AG04450 (cell line): ENCODE measurements at regions not wholly inside any gene's neighbourhood (a gene's known extent, or its start where the extent isn't known, plus 50 kb on each side); places are given as distances from the start of the nearest gene placed in this dataset.
"Not testable (repeated sequence)": the region's sequence is repeated elsewhere in the genome, so short reads cannot be mapped to it uniquely, and the experiment has no call there.

Experiments
- CTCF ChIA-PET: fragments of 300-600, 350-600 bp; formaldehyde crosslinking; extraction: SDS; loops from one replicate; lab custom pipeline; 2022; ENCODE audit warnings: antibody characterized with exemption, inconsistent platforms; lab: Charles Lee
- POLR2A ChIA-PET: fragments of 350-600 bp; formaldehyde crosslinking; extraction: SDS; loops from one replicate; lab custom pipeline; 2021; ENCODE audit warnings: antibody characterized with exemption, inconsistent platforms; lab: Yijun Ruan, JAX
- DNase-seq: peaks from one replicate; pipeline ENCODE4 v3.0.0-alpha.2; 2011; ENCODE audit warnings: low read depth, low spot score
- H3K27ac ChIP-seq: one replicate; pipeline ENCODE4 v1.5.1; 2012; ENCODE audit warnings: low read depth, low read length, control low read depth
- H3K27me3 ChIP-seq: one replicate; pipeline ENCODE4 v1.6.0; 2012; ENCODE audit warnings: low read length; ENCODE audit not compliant: control insufficient read depth, insufficient read depth
- H3K4me3 ChIP-seq: 2 replicates; pipeline ENCODE4 v1.5.1; 2011; ENCODE audit warnings: mild to moderate bottlenecking, low read depth, low read length, control low read depth
- H3K9me3 ChIP-seq: 2 replicates; pipeline ENCODE4 v1.5.1; 2012; ENCODE audit warnings: low read length; ENCODE audit not compliant: control insufficient read depth, insufficient read depth
- TF ChIP-seq, protein P1 (sequence below): IDR thresholded peaks from 2 replicates; pipeline ENCODE4 v1.5.1; 2011; ENCODE audit warnings: low read depth, low read length, control low read depth, inconsistent platforms

GRCh38 chr6:19715167-19715551, 122.0 kb upstream of the ID4 start:
- DNase-seq: no peak

DNA sequence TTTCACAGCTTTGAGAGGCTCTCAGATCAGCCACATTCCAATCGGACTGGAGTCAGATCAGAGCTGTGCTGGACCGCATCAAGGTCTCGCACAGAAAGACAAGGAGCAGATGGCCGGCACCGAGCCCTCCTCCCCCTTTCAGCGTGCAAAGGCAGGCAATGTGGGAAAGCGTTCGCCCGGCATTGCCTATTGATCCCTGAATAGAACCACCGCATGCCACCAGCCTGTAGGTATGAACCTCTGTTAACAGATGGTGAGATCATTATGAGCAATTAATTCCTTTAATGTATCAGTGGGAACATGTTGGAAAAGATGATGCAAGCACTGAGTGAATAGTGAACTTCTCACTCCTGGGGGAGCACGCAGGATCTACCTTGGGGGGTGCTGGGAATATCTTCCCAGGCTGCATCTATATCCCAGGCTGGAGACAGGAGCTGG, 117.5 kb upstream of the ID4 start:
- TF ChIP-seq, protein P1, sequence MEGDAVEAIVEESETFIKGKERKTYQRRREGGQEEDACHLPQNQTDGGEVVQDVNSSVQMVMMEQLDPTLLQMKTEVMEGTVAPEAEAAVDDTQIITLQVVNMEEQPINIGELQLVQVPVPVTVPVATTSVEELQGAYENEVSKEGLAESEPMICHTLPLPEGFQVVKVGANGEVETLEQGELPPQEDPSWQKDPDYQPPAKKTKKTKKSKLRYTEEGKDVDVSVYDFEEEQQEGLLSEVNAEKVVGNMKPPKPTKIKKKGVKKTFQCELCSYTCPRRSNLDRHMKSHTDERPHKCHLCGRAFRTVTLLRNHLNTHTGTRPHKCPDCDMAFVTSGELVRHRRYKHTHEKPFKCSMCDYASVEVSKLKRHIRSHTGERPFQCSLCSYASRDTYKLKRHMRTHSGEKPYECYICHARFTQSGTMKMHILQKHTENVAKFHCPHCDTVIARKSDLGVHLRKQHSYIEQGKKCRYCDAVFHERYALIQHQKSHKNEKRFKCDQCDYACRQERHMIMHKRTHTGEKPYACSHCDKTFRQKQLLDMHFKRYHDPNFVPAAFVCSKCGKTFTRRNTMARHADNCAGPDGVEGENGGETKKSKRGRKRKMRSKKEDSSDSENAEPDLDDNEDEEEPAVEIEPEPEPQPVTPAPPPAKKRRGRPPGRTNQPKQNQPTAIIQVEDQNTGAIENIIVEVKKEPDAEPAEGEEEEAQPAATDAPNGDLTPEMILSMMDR: no peak
- peak; percentile 49 for DNase-seq
- Histone ChIP-seq H3K27ac (no peak overlapping the region), H3K4me3 (no peak overlapping the region), H3K9me3 (no peaks in the 10 kb centered on the region), H3K27me3 (no peaks in the 10 kb centered on the region)
- CTCF ChIA-PET: no interaction called here
- POLR2A ChIA-PET: interaction anchor here (1.6 kb wide), 1 partner anchor 118 kb away, joined by 11 read pairs; the partner anchor contains the start of gene ID4

More at GRCh38 chr6:19715167-19715551, 122.0 kb upstream of the ID4 start:
- no peaks in the 10 kb centered on the region for H3K27me3 ChIP-seq
- POLR2A ChIA-PET: no interaction called here
- TF ChIP-seq, protein P1: no peak
- H3K9me3 ChIP-seq: no peaks in the 10 kb centered on the region
- CTCF ChIA-PET: no interaction called here
- no peak overlapping the region for H3K27ac ChIP-seq
- H3K4me3 ChIP-seq: no peak overlapping the region

DNA sequence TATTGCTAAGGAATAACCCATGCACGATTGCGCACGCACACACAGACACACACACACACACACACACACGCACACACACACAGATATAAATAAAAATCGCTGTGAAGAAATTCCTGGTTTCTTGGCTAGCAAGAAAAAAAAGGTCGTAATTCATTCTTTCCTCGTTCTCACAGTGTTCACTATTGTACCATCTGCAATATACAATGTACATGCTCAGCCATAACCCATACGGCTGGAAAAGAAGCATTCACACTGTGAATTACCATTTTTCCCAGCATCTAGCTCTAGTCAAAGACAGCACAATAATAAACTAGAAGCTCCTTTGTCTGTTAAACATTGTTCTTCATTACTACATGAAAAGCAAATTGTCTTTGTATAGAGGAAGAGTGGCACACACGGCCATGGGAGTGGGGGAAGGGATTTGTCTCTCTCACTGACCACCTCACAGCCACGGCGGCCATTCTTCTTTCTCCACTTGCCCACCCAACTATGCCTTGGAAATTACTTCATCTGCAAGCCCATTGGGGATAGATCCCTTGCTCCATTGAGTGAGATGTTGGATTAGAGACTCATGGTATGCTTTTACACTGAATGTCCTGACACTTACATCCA, 115.3 kb upstream of the ID4 start:
- DNase-seq: no peak
- ChIA-PET POLR2A (no interaction called here), CTCF (no interaction called here)
- Histone ChIP-seq H3K9me3 (no peaks in the 10 kb centered on the region), H3K27ac (no peak overlapping the region), H3K27me3 (no peaks in the 10 kb centered on the region), H3K4me3 (no peak overlapping the region)
- TF ChIP-seq, protein P1: no peak

DNA sequence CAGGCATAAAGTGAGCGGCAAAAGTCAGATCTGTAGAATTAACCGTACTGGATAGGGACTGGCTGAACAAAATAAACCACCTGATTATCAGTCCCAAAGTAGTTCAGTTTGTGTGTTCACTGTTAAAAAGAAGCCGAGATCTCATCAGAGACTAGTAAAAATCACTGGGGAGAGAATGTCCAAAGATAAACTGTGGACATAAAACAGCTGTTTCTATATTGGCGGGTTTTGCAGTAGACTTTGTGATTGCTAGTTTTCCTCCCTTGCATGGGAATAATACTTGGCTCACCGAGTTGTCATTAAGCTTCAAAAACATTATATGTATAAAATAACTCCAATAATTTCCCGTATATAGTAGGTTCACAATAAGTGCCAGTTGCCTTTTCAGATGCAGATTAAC, 114.2 kb upstream of the ID4 start:
- Histone ChIP-seq H3K27me3 (no peaks in the 10 kb centered on the region), H3K9me3 (no peaks in the 10 kb centered on the region), H3K4me3 (no peak overlapping the region), H3K27ac (no peak overlapping the region)
- ChIA-PET CTCF (no interaction called here), POLR2A (interaction anchor here (1.3 to 1.4 kb wide), 2 partner anchors 82 to 113 kb away, joined by 4 to 5 read pairs; no protein-coding TSS in a partner anchor)
- TF ChIP-seq, protein P1: no peak
- DNase-seq: no peak

- peak; percentile 48 for DNase-seq
- no peaks in the 10 kb centered on the region for H3K27me3 ChIP-seq
- CTCF ChIA-PET: no interaction called here
- POLR2A ChIA-PET: interaction anchor here (1.3 to 1.4 kb wide), 2 partner anchors 81 to 113 kb away, joined by 4 to 5 read pairs; no protein-coding TSS in a partner anchor
- H3K27ac ChIP-seq: no peak overlapping the region
- no peak overlapping the region for H3K4me3 ChIP-seq
- H3K9me3 ChIP-seq: no peaks in the 10 kb centered on the region
- TF ChIP-seq, protein P1: no peak
Observed at GRCh38 chr6:19723545-19723944, 113.6 kb upstream of the ID4 start.

GRCh38 chr6:19725436-19725835, 111.7 kb upstream of the ID4 start:
- H3K4me3 ChIP-seq, POLR2A ChIA-PET, CTCF ChIA-PET, DNase-seq, H3K27ac ChIP-seq, H3K9me3 ChIP-seq, H3K27me3 ChIP-seq: not testable (repeated sequence)
